Adipocyte (in vitro differentiated cells): ENCODE measurements at regions not wholly inside any gene's neighbourhood (a gene's known extent, or its start where the extent isn't known, plus 50 kb on each side); places are given as distances from the start of the nearest gene placed in this dataset.

Source experiments
- DNase-seq: peaks from one replicate; pipeline ENCODE4 v3.0.0-alpha.2; 2015; ENCODE audit warnings: low read depth
- H3K27me3 ChIP-seq: replicated peaks from 2 replicates; pipeline ENCODE4 v1.7.0; 2013; ENCODE audit warnings: mild to moderate bottlenecking, low read length, moderate library complexity; ENCODE audit not compliant: control insufficient read depth, insufficient read depth
- H3K36me3 ChIP-seq: 2 replicates; pipeline ENCODE4 v1.7.0; 2013; ENCODE audit warnings: low read length, mild to moderate bottlenecking, moderate library complexity; ENCODE audit not compliant: control insufficient read depth, insufficient read depth, severe bottlenecking
- H3K4me1 ChIP-seq: 2 replicates; pipeline ENCODE4 v1.7.0; 2013; ENCODE audit warnings: mild to moderate bottlenecking, low read length, moderate library complexity; ENCODE audit not compliant: control insufficient read depth, insufficient read depth
- H3K4me3 ChIP-seq: 2 replicates; pipeline ENCODE4 v1.7.0; 2013; ENCODE audit warnings: mild to moderate bottlenecking, low read length, moderate library complexity
- H3K9ac ChIP-seq: 2 replicates; pipeline ENCODE4 v1.7.0; 2013; ENCODE audit warnings: mild to moderate bottlenecking, low read length, moderate library complexity
- H3K9me3 ChIP-seq: 2 replicates; pipeline ENCODE4 v1.7.0; 2013; ENCODE audit warnings: mild to moderate bottlenecking, low read length, moderate library complexity; ENCODE audit not compliant: control insufficient read depth

DNA sequence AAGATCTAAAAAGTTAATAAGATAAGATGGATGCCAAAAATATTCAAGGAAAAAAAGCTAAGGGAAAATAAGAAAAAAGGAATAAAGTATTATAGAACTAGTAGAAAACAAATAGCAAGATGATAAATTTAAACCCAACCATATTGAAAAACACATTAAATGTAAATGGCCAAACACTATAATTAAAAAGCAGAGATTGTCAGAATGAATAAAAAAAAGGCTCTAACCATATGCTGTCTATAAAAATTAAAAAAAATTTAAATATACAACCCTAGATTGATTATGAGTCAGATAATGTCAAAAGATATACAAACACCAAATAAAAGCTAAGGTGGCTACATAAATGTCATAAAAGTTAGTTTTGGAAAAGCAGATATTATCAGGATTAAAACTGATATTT lies 617.5 kb upstream of the SGCG start:
- Histone ChIP-seq H3K9ac (no peak overlapping the region), H3K36me3 (no peaks in the 10 kb centered on the region), H3K27me3 (no peaks in the 10 kb centered on the region), H3K9me3 (peaks cover 6% of the 10 kb centered on the region), H3K4me1 (no peaks in the 10 kb centered on the region), H3K4me3 (no peak overlapping the region)
- DNase-seq = no peak

- Histone ChIP-seq H3K27me3 (no peaks in the 10 kb centered on the region), H3K4me1 (no peaks in the 10 kb centered on the region), H3K36me3 (no peaks in the 10 kb centered on the region), H3K9ac (no peak overlapping the region), H3K9me3 (peaks cover 3% of the 10 kb centered on the region), H3K4me3 (no peak overlapping the region)
- no peak for DNase-seq
These were observed 611.0 kb upstream of the SGCG start for GRCh38 chr13:22569811-22570210.

DNA sequence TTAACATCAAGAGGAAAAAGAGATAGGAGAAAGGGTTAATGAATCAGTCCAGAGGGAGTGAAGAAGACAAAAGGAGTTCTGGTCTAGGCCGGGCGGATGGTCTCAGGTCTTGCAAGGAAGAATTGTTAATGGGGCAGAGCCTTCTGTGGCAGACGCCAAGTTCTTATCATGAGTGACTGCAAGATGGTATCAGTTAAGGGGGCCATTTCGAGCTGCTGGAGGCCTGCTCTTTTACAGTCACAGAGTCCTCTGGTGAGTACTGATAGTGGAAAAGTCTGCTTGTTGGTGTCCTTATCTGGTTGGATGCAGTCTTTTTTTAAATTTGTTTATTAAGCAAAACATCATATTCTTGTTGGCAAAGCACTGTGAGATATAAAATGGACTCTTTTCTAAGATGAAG lies 590.9 kb upstream of the SGCG start:
- H3K4me1 ChIP-seq = no peaks in the 10 kb centered on the region
- H3K4me3 ChIP-seq = no peak overlapping the region
- H3K27me3 ChIP-seq = no peaks in the 10 kb centered on the region
- DNase-seq = no peak
- peaks cover 5% of the 10 kb centered on the region for H3K9me3 ChIP-seq
- H3K36me3 ChIP-seq = no peaks in the 10 kb centered on the region
- no peak overlapping the region for H3K9ac ChIP-seq

DNA sequence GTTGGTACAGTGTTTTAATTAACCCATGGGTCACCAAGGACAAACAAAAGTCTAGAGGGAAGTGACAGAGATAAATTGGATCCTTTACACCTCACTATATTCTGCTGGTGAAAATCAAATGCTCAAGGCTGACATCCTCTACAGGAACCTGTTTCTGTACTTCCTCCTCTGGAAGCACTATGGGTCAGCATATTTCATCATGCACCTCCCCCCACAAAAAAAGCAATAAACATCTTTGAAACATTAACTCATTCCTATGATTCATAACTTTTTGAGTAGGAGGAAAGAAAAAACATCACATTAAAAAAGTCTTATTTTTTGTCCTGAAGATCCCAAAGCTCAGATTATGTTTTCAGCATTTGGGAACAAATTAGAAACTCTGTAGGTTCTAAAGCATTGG lies 588.3 kb upstream of the SGCG start:
- Histone ChIP-seq H3K36me3 (no peaks in the 10 kb centered on the region), H3K9ac (no peak overlapping the region), H3K4me1 (peaks cover 3% of the 10 kb centered on the region), H3K9me3 (no peaks in the 10 kb centered on the region), H3K27me3 (no peaks in the 10 kb centered on the region), H3K4me3 (no peak overlapping the region)
- no peak for DNase-seq

DNA sequence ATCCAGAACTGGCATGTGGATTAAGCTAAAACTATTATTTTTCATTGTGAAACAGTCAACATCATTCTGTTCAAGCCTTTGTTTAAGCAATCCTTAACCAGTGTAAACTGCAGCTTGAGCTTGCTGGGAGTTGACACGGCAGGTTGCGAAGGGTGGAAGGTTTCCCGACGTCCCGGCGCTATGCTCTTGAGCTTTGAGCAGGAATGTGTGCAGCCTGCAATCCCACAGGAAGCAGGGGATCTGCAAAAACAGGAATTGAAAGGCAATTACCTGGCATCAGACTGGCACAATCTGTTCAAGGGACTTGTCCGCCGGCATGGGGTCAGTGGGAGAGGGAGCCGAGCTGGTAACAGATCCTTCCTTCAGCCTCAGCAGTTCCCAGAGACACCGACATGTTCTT lies 586.7 kb upstream of the SGCG start:
- DNase-seq = no peak

GRCh38 chr13:22596171-22596863 lies 584.5 kb upstream of the SGCG start:
- no peaks in the 10 kb centered on the region for H3K27me3 ChIP-seq
- H3K9ac ChIP-seq = no peak overlapping the region
- no peak overlapping the region for H3K4me3 ChIP-seq
- H3K4me1 ChIP-seq = peaks cover 3% of the 10 kb centered on the region
- no peak for DNase-seq
- H3K36me3 ChIP-seq = no peaks in the 10 kb centered on the region
- no peaks in the 10 kb centered on the region for H3K9me3 ChIP-seq

More for the DNA sequence above, 586.7 kb upstream of the SGCG start:
- Histone ChIP-seq H3K36me3 (no peaks in the 10 kb centered on the region), H3K9ac (no peak overlapping the region), H3K27me3 (no peaks in the 10 kb centered on the region), H3K9me3 (no peaks in the 10 kb centered on the region), H3K4me1 (peaks cover 3% of the 10 kb centered on the region), H3K4me3 (no peak overlapping the region)

- H3K9me3 ChIP-seq = no peaks in the 10 kb centered on the region
- DNase-seq = no peak
- no peak overlapping the region for H3K4me3 ChIP-seq
- no peak overlapping the region for H3K9ac ChIP-seq
- H3K27me3 ChIP-seq = no peaks in the 10 kb centered on the region
- H3K36me3 ChIP-seq = no peaks in the 10 kb centered on the region
- H3K4me1 ChIP-seq = peaks cover 3% of the 10 kb centered on the region
These were observed 581.6 kb upstream of the SGCG start for GRCh38 chr13:22599156-22599555.

DNA sequence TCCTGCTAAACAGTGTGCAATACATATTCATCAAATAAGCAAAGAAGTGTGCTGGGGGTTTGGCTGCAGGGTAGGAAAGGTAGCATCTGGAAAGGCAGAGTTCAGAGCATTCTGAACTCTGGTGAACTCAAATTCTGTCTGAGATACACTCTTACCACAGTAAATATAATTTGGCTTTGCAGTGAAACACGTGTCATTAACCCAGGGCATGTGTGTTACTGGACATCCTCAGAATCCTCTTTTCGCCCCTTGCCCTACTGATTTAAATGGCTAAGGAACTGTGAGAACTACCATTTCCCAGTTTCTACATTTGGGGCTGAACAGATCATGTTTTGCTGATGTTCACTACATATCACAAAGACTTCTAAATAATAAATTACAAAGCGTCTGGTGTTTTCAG lies 562.8 kb upstream of the SGCG start:
- H3K27me3 ChIP-seq = no peaks in the 10 kb centered on the region
- no peak overlapping the region for H3K4me3 ChIP-seq
- DNase-seq = no peak
- H3K9ac ChIP-seq = no peak overlapping the region
- no peaks in the 10 kb centered on the region for H3K4me1 ChIP-seq
- H3K36me3 ChIP-seq = no peaks in the 10 kb centered on the region
- H3K9me3 ChIP-seq = peaks cover 8% of the 10 kb centered on the region

GRCh38 chr13:22625691-22626090 lies 555.1 kb upstream of the SGCG start:
- H3K27me3 ChIP-seq = no peaks in the 10 kb centered on the region
- no peak overlapping the region for H3K4me3 ChIP-seq
- peaks cover 10% of the 10 kb centered on the region for H3K9me3 ChIP-seq
- no peaks in the 10 kb centered on the region for H3K4me1 ChIP-seq
- H3K36me3 ChIP-seq = no peaks in the 10 kb centered on the region
- no peak for DNase-seq
- H3K9ac ChIP-seq = no peak overlapping the region

DNA sequence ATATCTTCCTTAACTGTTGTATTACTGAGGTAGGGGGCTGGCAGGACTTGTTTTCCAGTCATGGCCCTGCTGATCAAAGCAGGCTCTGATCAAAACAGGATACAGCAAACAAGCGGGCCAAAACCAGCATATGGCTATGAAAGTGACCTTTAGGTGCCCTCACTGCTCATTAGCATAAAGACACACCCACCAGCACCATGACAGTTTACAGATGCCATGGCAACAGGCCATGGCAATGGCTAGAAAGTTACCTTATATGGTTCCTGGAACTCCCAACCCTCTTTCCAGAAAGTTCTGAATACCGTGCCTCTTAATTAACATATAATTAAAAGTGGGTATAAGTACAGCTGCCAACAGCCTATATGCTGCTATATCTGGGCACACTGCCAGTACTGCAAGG lies 551.4 kb upstream of the SGCG start:
- no peaks in the 10 kb centered on the region for H3K27me3 ChIP-seq
- no peaks in the 10 kb centered on the region for H3K9me3 ChIP-seq
- no peak for DNase-seq
- no peaks in the 10 kb centered on the region for H3K4me1 ChIP-seq
- no peak overlapping the region for H3K9ac ChIP-seq
- H3K4me3 ChIP-seq = no peak overlapping the region
- no peaks in the 10 kb centered on the region for H3K36me3 ChIP-seq

GRCh38 chr13:22642088-22642487 lies 538.7 kb upstream of the SGCG start:
- Histone ChIP-seq H3K4me1 (no peaks in the 10 kb centered on the region), H3K36me3 (no peaks in the 10 kb centered on the region), H3K27me3 (no peaks in the 10 kb centered on the region), H3K9me3 (no peaks in the 10 kb centered on the region), H3K4me3 (no peak overlapping the region), H3K9ac (no peak overlapping the region)
- no peak for DNase-seq

DNA sequence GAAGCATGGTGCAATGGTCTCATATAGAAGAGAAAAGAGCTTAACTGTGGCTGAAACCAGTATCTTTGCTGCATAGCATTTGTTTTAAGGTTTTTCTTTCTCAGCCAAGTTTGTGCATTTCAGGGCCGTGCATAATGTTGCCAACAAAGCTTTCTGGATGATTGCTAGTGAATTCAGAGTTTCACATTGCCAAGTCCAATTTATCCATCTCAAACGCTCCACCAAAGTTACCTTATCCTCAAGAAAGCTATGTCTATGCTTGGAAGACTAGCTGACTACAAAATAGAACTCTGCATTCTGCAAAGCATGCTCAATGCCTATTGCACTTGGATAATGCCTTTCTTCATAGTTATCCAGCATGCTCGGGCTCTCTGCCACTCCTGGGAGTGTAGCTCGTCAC lies 535.8 kb upstream of the SGCG start:
- Histone ChIP-seq H3K4me3 (no peak overlapping the region), H3K9me3 (no peaks in the 10 kb centered on the region), H3K9ac (no peak overlapping the region), H3K27me3 (no peaks in the 10 kb centered on the region), H3K36me3 (no peaks in the 10 kb centered on the region), H3K4me1 (no peaks in the 10 kb centered on the region)
- DNase-seq = no peak
